MM.1S (cell line): ENCODE measurements at regions not wholly inside any gene's neighbourhood (a gene's known extent, or its start where the extent isn't known, plus 50 kb on each side); places are given as distances from the start of the nearest gene placed in this dataset.

Experiments used
- DNase-seq: peaks from one replicate; pipeline ENCODE4 v3.0.0-alpha.2; 2015
- H2AFZ ChIP-seq: fragments of 300-600 bp; sonication (generic); 2 replicates; pipeline ENCODE4 v1.6.0; 2016; ENCODE audit warnings: antibody characterized with exemption, low read length
- H3F3A ChIP-seq: fragments of 300-600 bp; sonication (generic); 2 replicates; pipeline ENCODE4 v1.6.1; 2016; ENCODE audit warnings: mild to moderate bottlenecking, antibody characterized with exemption, low read length, moderate library complexity, mixed read lengths; ENCODE audit not compliant: insufficient read depth
- H3K27ac ChIP-seq: fragments of 300-600 bp; sonication (generic); 2 replicates; pipeline ENCODE4 v1.5.1; 2016; ENCODE audit warnings: mild to moderate bottlenecking, low read length
- H3K27me3 ChIP-seq: fragments of 300-600 bp; sonication (generic); replicated peaks from 2 replicates; pipeline ENCODE4 v1.6.0; 2016; ENCODE audit warnings: low read length; ENCODE audit not compliant: insufficient read depth
- H3K36me3 ChIP-seq: fragments of 300-600 bp; sonication (generic); replicated peaks from 2 replicates; pipeline ENCODE4 v1.6.1; 2016; ENCODE audit warnings: mild to moderate bottlenecking, low read length, mixed read lengths; ENCODE audit not compliant: insufficient read depth
- H3K4me1 ChIP-seq: fragments of 300-600 bp; sonication (generic); 2 replicates; pipeline ENCODE4 v1.6.1; 2016; ENCODE audit warnings: low read length, mixed read lengths
- H3K4me2 ChIP-seq: fragments of 300-600 bp; sonication (generic); 2 replicates; pipeline ENCODE4 v1.6.0; 2016; ENCODE audit warnings: low read depth, low read length
- H3K4me3 ChIP-seq: fragments of 300-600 bp; sonication (generic); 2 replicates; pipeline ENCODE4 v1.5.1; 2016; ENCODE audit warnings: low read length, mixed read lengths
- H3K79me2 ChIP-seq: fragments of 300-600 bp; sonication (generic); 2 replicates; pipeline ENCODE4 v1.6.1; 2016; ENCODE audit warnings: mixed run types, low read length, mixed read lengths
- H3K9ac ChIP-seq: fragments of 300-600 bp; sonication (generic); 2 replicates; pipeline ENCODE4 v1.6.1; 2016; ENCODE audit warnings: low read length, mixed read lengths
- H3K9me2 ChIP-seq: fragments of 300-600 bp; sonication (generic); replicated peaks from 2 replicates; pipeline ENCODE4 v1.6.1; 2016; ENCODE audit warnings: mild to moderate bottlenecking, low read length, mixed read lengths; ENCODE audit not compliant: insufficient read depth
- H3K9me3 ChIP-seq: fragments of 300-600 bp; sonication (generic); replicated peaks from 2 replicates; pipeline ENCODE4 v1.6.1; 2016; ENCODE audit warnings: mild to moderate bottlenecking, low read length, mixed read lengths; ENCODE audit not compliant: insufficient read depth
- H4K20me1 ChIP-seq: fragments of 300-600 bp; sonication (generic); 2 replicates; pipeline ENCODE4 v1.6.1; 2016; ENCODE audit warnings: mild to moderate bottlenecking, low read length, moderate library complexity, mixed read lengths; ENCODE audit not compliant: insufficient read depth
- EZH2 ChIP-seq: fragments of 300-600 bp; sonication (generic); optimal IDR thresholded peaks from 2 replicates; pipeline ENCODE3; 2017; ENCODE audit warnings: low read depth, mild to moderate bottlenecking, antibody characterized with exemption, low read length, mixed read lengths
- EZH2phosphoT487 ChIP-seq: fragments of 300-600 bp; sonication (generic); IDR thresholded peaks from 2 replicates; pipeline ENCODE4 v1.6.1; 2018; ENCODE audit warnings: antibody characterized with exemption, low read length
- TF ChIP-seq, protein P1 (sequence below): fragments of 300-600 bp; sonication (generic); IDR thresholded peaks from 2 replicates; pipeline ENCODE4 v1.5.1; 2016; ENCODE audit warnings: antibody characterized with exemption, low read length, mixed read lengths

DNA sequence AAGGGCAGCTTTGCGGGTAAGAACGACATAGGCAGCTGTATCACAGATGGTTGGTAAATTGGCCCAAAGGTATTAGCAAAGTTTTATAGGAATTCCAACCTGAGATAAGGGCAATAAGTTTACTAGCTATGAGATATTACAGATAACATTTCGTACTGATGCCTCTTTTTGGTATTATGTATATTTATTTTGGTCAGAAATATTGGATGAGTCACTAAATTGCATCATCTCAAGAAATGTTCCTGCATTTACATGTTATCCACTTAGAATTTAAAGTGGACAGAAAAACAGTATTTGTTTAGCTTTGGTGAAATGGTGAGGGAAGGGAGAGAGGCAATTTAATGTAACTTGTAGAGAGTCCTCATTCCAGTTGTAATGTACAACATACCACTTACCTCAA, 65.1 kb upstream of the PZP start:
- Histone ChIP-seq H3K36me3 (no peaks in the 10 kb centered on the region), H3K9me2 (no peaks in the 10 kb centered on the region), H3K27me3 (no peaks in the 10 kb centered on the region), H3K4me3 (no peak overlapping the region), H2AFZ (no peak overlapping the region), H3K4me1 (no peaks in the 10 kb centered on the region), H3F3A (no peaks in the 10 kb centered on the region), H3K27ac (no peak overlapping the region), H4K20me1 (no peaks in the 10 kb centered on the region), H3K9ac (no peak overlapping the region), H3K9me3 (no peaks in the 10 kb centered on the region), H3K79me2 (no peaks in the 10 kb centered on the region), H3K4me2 (no peak overlapping the region)
- TF ChIP-seq, protein P1, sequence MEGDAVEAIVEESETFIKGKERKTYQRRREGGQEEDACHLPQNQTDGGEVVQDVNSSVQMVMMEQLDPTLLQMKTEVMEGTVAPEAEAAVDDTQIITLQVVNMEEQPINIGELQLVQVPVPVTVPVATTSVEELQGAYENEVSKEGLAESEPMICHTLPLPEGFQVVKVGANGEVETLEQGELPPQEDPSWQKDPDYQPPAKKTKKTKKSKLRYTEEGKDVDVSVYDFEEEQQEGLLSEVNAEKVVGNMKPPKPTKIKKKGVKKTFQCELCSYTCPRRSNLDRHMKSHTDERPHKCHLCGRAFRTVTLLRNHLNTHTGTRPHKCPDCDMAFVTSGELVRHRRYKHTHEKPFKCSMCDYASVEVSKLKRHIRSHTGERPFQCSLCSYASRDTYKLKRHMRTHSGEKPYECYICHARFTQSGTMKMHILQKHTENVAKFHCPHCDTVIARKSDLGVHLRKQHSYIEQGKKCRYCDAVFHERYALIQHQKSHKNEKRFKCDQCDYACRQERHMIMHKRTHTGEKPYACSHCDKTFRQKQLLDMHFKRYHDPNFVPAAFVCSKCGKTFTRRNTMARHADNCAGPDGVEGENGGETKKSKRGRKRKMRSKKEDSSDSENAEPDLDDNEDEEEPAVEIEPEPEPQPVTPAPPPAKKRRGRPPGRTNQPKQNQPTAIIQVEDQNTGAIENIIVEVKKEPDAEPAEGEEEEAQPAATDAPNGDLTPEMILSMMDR, result no peak
- TF ChIP-seq EZH2 (no peak), EZH2phosphoT487 (no peak)
- DNase-seq, result no peak

DNA sequence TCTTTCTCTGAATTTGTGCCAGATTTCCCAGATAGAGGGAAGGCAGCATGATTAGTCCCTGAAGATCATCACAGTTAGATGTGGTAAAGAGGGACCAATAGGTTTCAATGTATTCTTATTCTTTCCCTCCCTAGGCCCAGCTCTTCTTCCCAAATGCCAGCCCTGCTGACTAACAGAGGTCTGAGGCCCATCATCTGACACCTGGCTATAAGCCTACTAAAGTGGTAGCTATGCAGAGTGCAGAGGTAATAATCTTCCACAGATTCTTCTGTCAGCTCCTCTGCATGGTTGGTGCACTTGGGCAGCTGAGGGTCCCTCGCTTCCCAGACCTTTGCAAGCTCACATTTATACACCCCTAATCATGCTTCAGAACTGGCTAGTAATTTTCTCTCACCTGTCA, 63.7 kb upstream of the PZP start:
- Histone ChIP-seq H3K27me3 (no peaks in the 10 kb centered on the region), H3K9me3 (no peaks in the 10 kb centered on the region), H3K4me3 (no peak overlapping the region), H3K79me2 (no peaks in the 10 kb centered on the region), H2AFZ (no peak overlapping the region), H3K27ac (no peak overlapping the region), H3K4me2 (no peak overlapping the region), H4K20me1 (no peaks in the 10 kb centered on the region), H3K9me2 (no peaks in the 10 kb centered on the region), H3K9ac (no peak overlapping the region), H3K36me3 (no peaks in the 10 kb centered on the region), H3F3A (no peaks in the 10 kb centered on the region), H3K4me1 (no peaks in the 10 kb centered on the region)
- no peak for TF ChIP-seq EZH2phosphoT487
- TF ChIP-seq EZH2, result no peak
- TF ChIP-seq, protein P1, result no peak
- DNase-seq, result no peak

DNA sequence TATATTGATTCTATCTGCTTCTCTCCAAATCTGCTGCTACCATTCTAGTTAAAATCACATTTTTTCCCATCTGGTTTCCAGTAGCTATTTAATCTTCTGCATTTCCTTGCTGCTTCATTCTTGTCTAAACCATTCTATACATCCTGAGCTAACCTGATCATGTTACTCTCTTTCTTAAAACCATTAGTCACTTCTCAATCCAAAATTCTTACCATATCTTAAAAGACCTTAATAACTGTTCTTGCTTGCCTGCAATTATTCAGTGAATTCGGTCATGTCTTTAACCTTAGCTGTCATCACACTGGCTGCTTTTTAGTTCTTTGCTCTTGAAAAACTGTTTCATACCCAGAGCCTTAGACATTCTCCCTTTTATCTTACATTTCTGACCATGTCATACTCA, 56.4 kb upstream of the PZP start:
- H3K79me2 ChIP-seq, result no peaks in the 10 kb centered on the region
- H4K20me1 ChIP-seq, result no peaks in the 10 kb centered on the region
- DNase-seq, result no peak
- H3K4me2 ChIP-seq, result no peak overlapping the region
- no peaks in the 10 kb centered on the region for H3K4me1 ChIP-seq
- H3K27ac ChIP-seq, result no peak overlapping the region
- no peak overlapping the region for H3K9ac ChIP-seq
- H3K27me3 ChIP-seq, result no peaks in the 10 kb centered on the region
- TF ChIP-seq EZH2 (no peak), EZH2phosphoT487 (no peak)
- TF ChIP-seq, protein P1, result no peak
- H3F3A ChIP-seq, result no peaks in the 10 kb centered on the region
- H2AFZ ChIP-seq, result no peak overlapping the region
- no peaks in the 10 kb centered on the region for H3K9me2 ChIP-seq
- H3K4me3 ChIP-seq, result no peak overlapping the region
- H3K9me3 ChIP-seq, result no peaks in the 10 kb centered on the region
- no peaks in the 10 kb centered on the region for H3K36me3 ChIP-seq

DNA sequence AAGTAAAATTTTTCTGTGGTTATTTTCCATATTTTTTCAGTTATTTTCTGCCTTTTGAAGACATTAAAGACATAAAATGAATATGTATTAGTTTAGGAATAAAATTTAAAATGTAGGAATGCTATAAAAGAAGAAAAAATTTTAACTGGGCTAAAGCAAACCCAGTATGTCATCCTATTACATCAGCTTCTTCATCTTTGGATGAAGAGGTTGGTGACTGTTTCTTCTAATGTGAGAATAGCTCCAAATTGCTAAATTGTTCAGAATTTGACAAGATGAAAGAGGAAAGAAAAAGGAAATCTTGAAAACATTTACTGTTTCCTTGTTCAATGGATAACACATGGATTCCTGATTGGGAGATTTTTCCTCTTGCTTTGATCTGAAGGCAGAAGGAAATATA, 52.7 kb upstream of the PZP start:
- H3K79me2 ChIP-seq, result no peaks in the 10 kb centered on the region
- H3K27ac ChIP-seq, result no peak overlapping the region
- H3K9ac ChIP-seq, result no peak overlapping the region
- no peaks in the 10 kb centered on the region for H4K20me1 ChIP-seq
- H3K9me3 ChIP-seq, result no peaks in the 10 kb centered on the region
- H3K4me1 ChIP-seq, result no peaks in the 10 kb centered on the region
- no peak overlapping the region for H2AFZ ChIP-seq
- H3K4me3 ChIP-seq, result no peak overlapping the region
- no peaks in the 10 kb centered on the region for H3K27me3 ChIP-seq
- H3K36me3 ChIP-seq, result no peaks in the 10 kb centered on the region
- no peaks in the 10 kb centered on the region for H3F3A ChIP-seq
- DNase-seq, result no peak
- H3K9me2 ChIP-seq, result no peaks in the 10 kb centered on the region
- TF ChIP-seq, protein P1, result no peak
- no peak for TF ChIP-seq EZH2phosphoT487
- no peak for TF ChIP-seq EZH2
- H3K4me2 ChIP-seq, result no peak overlapping the region
